ENCODE measurements at regions not wholly inside any gene's neighbourhood (a gene's known extent, or its start where the extent isn't known, plus 50 kb on each side); places are given as distances from the start of the nearest gene placed in this dataset.
"Not testable (repeated sequence)": the region's sequence is repeated elsewhere in the genome, so short reads cannot be mapped to it uniquely, and the experiment has no call there.

DNA sequence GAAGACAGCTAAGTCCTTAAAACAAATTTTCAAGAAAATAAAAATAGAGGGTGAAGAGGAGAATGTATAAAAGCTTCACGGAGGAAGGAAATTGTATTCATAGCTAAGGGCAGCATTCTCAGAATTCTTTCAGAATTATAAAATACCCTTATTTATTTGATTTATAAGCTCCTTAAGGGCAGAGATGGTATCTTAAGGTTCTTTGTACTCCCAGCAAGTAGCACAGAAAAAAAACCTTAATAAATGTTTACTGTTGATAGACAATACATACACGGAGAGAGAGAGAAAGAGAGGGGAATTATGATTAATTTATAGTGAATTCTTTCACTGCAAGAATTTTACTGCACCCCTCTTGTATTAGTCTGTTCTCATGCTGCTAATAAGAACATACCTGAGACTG is 375.6 kb upstream of the CCDC54 start:
- no peaks in the 10 kb centered on the region for H3K36me3 ChIP-seq
- H3K4me3 ChIP-seq: no peak overlapping the region
- H3K27ac ChIP-seq: no peak overlapping the region
- H3K27me3 ChIP-seq: no peaks in the 10 kb centered on the region
- no peak for FAIRE-seq
- ATAC-seq: no peak
- TF ChIP-seq, protein P1, sequence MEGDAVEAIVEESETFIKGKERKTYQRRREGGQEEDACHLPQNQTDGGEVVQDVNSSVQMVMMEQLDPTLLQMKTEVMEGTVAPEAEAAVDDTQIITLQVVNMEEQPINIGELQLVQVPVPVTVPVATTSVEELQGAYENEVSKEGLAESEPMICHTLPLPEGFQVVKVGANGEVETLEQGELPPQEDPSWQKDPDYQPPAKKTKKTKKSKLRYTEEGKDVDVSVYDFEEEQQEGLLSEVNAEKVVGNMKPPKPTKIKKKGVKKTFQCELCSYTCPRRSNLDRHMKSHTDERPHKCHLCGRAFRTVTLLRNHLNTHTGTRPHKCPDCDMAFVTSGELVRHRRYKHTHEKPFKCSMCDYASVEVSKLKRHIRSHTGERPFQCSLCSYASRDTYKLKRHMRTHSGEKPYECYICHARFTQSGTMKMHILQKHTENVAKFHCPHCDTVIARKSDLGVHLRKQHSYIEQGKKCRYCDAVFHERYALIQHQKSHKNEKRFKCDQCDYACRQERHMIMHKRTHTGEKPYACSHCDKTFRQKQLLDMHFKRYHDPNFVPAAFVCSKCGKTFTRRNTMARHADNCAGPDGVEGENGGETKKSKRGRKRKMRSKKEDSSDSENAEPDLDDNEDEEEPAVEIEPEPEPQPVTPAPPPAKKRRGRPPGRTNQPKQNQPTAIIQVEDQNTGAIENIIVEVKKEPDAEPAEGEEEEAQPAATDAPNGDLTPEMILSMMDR (IDR thresholded peaks at IDR 0.05): no peak
- DNase-seq: no peak
- 16 to 19% methylated on average over 2 of the region's 2 CpGs for WGBS, 2 donors
- H3K9me3 ChIP-seq: no peaks in the 10 kb centered on the region
- no peaks in the 10 kb centered on the region for H3K4me1 ChIP-seq
- intact Hi-C loops (cut with DNase I): no loop called here

DNA sequence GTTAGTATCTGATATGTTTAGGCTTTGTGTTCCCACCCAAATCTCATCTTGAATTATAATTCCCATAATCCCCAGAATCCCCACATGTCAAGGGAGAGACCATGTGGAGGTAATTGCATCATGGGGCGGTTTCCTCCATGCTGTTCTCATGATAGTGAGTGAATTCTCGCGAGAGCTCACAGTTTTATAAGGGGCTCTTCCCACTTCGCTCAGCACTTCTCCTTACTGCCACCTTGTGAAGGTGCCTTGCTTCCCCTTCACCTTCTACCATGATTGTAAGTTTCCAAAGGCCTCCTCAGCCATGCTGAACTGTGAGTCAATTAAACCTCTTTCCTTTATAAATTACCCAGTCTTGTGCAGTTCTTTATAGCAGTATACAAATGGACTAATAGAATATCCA is 371.9 kb upstream of the CCDC54 start:
- FAIRE-seq; H3K27me3 ChIP-seq; H3K9me3 ChIP-seq; intact Hi-C loops (cut with DNase I); H3K27ac ChIP-seq; H3K36me3 ChIP-seq; H3K4me1 ChIP-seq; DNase-seq; ATAC-seq; H3K4me3 ChIP-seq: not testable (repeated sequence)
- WGBS, 2 donors: 42 to 49% methylated on average over 4 of the region's 4 CpGs

DNA sequence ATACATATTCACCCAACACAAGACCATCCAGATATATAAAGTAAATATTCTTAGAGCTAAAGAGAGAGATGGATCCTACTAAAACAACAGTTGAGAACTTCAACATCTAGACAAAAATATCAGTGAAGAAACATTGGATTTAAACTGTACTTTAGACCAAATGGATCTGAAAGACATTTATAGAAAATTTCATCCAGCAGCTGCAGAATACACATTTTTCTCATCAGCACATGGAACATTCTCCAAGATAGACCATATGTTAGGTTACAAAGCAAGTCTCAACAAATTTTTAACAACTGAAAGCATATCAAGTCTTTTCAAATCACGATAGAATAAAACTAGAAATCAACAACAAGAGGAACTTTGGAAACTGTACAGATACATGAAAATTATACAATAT is 369.0 kb upstream of the CCDC54 start:
- no peak for FAIRE-seq
- WGBS, 2 donors: 56 to 78% methylated on average over 1 of the region's 1 CpG

DNA sequence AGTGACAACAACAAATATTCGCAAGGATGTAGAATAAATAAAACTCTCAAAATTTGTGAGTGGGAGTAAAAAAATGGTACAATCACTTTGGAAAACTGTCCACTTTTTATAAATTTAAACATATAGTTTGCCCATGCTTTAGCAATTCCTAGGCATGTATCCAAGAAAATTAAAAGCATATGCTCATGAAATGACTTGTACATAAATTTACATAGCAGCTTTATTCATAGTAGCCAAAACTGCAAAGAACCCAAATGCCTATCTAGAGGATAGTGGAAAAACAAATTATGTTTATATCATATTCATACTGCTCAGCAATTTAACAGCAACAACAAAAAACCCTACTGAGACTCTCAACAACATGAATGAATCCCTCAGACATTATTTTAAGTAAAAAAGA is 363.6 kb upstream of the CCDC54 start:
- Histone ChIP-seq H3K4me1 (no peaks in the 10 kb centered on the region), H3K27me3 (no peaks in the 10 kb centered on the region), H3K9me3 (no peaks in the 10 kb centered on the region), H3K4me3 (no peak overlapping the region), H3K27ac (no peak overlapping the region), H3K36me3 (no peaks in the 10 kb centered on the region)
- no peak for ATAC-seq
- FAIRE-seq: no peak
- DNase-seq: no peak
- TF ChIP-seq, protein P1 (IDR thresholded peaks at IDR 0.05): no peak
- intact Hi-C loops (cut with DNase I): no loop called here
- WGBS, 2 donors: 86 to 88% methylated on average over 1 of the region's 1 CpG

More for the DNA sequence above, 369.0 kb upstream of the CCDC54 start:
- no peak for DNase-seq
- H3K27ac ChIP-seq: no peak overlapping the region
- no peak for ATAC-seq
- H3K9me3 ChIP-seq: no peaks in the 10 kb centered on the region
- intact Hi-C loops (cut with DNase I): no loop called here
- TF ChIP-seq, protein P1 (IDR thresholded peaks at IDR 0.05): no peak
- H3K27me3 ChIP-seq: no peaks in the 10 kb centered on the region
- H3K36me3 ChIP-seq: no peaks in the 10 kb centered on the region
- H3K4me1 ChIP-seq: no peaks in the 10 kb centered on the region
- H3K4me3 ChIP-seq: no peak overlapping the region

DNA sequence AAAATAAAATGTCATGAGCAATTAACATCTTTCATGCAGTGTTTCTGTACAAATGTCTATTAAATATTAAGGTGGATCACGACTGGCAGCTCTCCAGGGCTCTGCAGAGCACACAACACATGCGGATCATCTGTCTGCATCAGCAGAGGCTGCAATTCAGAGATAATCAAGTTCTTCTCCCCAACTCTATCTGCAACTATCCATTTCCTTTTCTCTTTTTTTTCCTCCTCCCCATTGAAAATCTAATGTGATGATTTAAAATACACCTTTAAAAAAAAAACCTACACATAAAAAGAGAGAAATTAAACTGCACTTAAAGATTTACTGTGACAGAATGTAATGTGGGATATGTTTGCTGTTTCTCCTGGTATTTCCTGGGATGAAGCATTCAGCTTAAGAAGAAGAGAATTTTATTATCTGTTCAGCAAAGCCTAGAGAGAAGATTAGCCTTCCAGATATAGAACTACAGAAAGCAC is 352.6 kb upstream of the CCDC54 start:
- DNase-seq (no peak), ATAC-seq (no peak), FAIRE-seq (no peak)
- no peaks in the 10 kb centered on the region for H3K9me3 ChIP-seq
- H3K4me1 ChIP-seq: no peaks in the 10 kb centered on the region
- no peaks in the 10 kb centered on the region for H3K36me3 ChIP-seq
- intact Hi-C loops (cut with DNase I): no loop called here
- H3K4me3 ChIP-seq: no peak overlapping the region
- no peaks in the 10 kb centered on the region for H3K27me3 ChIP-seq
- no peak overlapping the region for H3K27ac ChIP-seq
- 28 to 37% methylated on average over 2 of the region's 2 CpGs for WGBS, 2 donors
- TF ChIP-seq, protein P1 (IDR thresholded peaks at IDR 0.05): no peak

DNA sequence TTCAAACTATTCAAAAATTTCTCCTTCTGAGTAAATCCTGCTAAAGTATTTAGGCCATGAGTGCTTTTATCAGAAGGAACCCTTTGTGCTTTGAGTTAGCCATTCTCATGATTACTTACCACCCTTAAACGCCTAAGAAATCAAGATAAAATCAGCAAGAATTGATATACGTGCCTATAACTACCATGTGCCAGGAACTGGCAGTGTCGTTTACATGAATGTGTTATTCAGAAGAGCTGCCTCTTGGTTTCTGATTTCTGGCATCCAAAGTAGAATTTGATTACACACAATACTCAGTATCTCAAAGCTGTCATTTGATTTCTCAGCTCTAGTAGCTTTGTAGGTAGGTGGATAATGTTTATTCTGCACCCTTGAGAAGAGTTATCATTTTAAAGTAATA is 351.3 kb upstream of the CCDC54 start:
- Histone ChIP-seq H3K27ac (no peak overlapping the region), H3K36me3 (no peaks in the 10 kb centered on the region), H3K4me3 (no peak overlapping the region), H3K9me3 (no peaks in the 10 kb centered on the region), H3K4me1 (no peaks in the 10 kb centered on the region), H3K27me3 (no peaks in the 10 kb centered on the region)
- TF ChIP-seq, protein P1 (IDR thresholded peaks at IDR 0.05): no peak
- no peak for ATAC-seq
- FAIRE-seq: no peak
- intact Hi-C loops (cut with DNase I): no loop called here
- no peak for DNase-seq
- 5 to 7% methylated on average over 3 of the region's 3 CpGs for WGBS, 2 donors

Measured in pancreas (tissue), 10 donors.